SU-DHL-6 (cell line): ENCODE measurements at regions not wholly inside any gene's neighbourhood (a gene's known extent, or its start where the extent isn't known, plus 50 kb on each side); places are given as distances from the start of the nearest gene placed in this dataset.

ENCODE experiments used
- EZH2phosphoT487 ChIP-seq: fragments of 200-600 bp; sonication (generic), shearing (Covaris generic); conservative IDR thresholded peaks from 2 replicates; pipeline ENCODE4 v1.6.1; 2018; ENCODE audit warnings: mild to moderate bottlenecking, antibody characterized with exemption, low read length, moderate library complexity, mixed read lengths
- TF ChIP-seq, protein P1 (sequence below): fragments of 200-600 bp; sonication (generic); IDR thresholded peaks from one replicate; pipeline ENCODE4 v1.5.1; 2017; ENCODE audit warnings: antibody characterized with exemption, mild to moderate bottlenecking, low read length, moderate library complexity; ENCODE audit not compliant: insufficient read depth, poor library complexity, severe bottlenecking

DNA sequence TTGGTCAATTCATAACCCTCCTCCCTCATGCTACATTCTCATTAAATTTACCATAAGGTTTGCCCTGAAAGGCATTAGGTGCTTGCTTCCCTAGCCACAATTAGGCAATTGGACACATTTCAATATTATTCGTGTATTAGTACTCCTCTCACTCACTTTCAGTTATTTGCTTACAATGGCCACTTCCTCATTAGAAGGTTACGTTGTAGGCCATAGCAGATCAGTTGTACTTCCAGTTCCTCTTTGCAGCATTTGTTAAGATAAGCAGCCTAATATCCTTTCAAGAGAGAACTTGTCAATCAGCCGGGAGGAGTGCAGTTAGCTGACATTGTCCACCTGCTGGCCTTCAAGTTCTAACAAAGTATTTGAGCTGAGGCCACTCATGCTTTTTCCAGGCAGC, 1017.2 kb downstream of the PCDH7 start:
- TF ChIP-seq, protein P1, sequence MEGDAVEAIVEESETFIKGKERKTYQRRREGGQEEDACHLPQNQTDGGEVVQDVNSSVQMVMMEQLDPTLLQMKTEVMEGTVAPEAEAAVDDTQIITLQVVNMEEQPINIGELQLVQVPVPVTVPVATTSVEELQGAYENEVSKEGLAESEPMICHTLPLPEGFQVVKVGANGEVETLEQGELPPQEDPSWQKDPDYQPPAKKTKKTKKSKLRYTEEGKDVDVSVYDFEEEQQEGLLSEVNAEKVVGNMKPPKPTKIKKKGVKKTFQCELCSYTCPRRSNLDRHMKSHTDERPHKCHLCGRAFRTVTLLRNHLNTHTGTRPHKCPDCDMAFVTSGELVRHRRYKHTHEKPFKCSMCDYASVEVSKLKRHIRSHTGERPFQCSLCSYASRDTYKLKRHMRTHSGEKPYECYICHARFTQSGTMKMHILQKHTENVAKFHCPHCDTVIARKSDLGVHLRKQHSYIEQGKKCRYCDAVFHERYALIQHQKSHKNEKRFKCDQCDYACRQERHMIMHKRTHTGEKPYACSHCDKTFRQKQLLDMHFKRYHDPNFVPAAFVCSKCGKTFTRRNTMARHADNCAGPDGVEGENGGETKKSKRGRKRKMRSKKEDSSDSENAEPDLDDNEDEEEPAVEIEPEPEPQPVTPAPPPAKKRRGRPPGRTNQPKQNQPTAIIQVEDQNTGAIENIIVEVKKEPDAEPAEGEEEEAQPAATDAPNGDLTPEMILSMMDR, result no peak
- TF ChIP-seq EZH2phosphoT487, result no peak
